DMS 273 treated with DMSO at 0.1 percent for 48 hours (cell line): ENCODE measurements at regions not wholly inside any gene's neighbourhood (a gene's known extent, or its start where the extent isn't known, plus 50 kb on each side); places are given as distances from the start of the nearest gene placed in this dataset.

Experiments used
- DNase-seq: peaks from one replicate; lab custom pipeline; 2025; lab: John Stamatoyannopoulos, UW

- no peak for DNase-seq
Observed at GRCh38 chr22:27203276-27203660, 545.9 kb downstream of the MIAT start.

GRCh38 chr22:27204280-27204679, 546.9 kb downstream of the MIAT start:
- no peak for DNase-seq

- DNase-seq, result no peak
Observed at GRCh38 chr22:27204817-27205216, 547.4 kb downstream of the MIAT start.

GRCh38 chr22:27205492-27206373, 548.3 kb downstream of the MIAT start:
- no peak for DNase-seq

- no peak for DNase-seq
Observed at GRCh38 chr22:27206374-27207133, 549.2 kb downstream of the MIAT start.

GRCh38 chr22:27207266-27207665, 549.9 kb downstream of the MIAT start:
- no peak for DNase-seq

GRCh38 chr22:27207907-27208306, 550.5 kb downstream of the MIAT start:
- no peak for DNase-seq

GRCh38 chr22:27210111-27210730, 552.8 kb downstream of the MIAT start:
- no peak for DNase-seq

- no peak for DNase-seq
Observed at GRCh38 chr22:27212102-27212501, 554.7 kb downstream of the MIAT start.

GRCh38 chr22:27212617-27213177, 555.3 kb downstream of the MIAT start:
- no peak for DNase-seq

GRCh38 chr22:27213294-27213693, 555.9 kb downstream of the MIAT start:
- no peak for DNase-seq

GRCh38 chr22:27213766-27214581, 556.6 kb downstream of the MIAT start:
- DNase-seq, result no peak

- DNase-seq, result no peak
Observed at GRCh38 chr22:27214691-27215090, 557.3 kb downstream of the MIAT start.

- DNase-seq, result no peak
Observed at GRCh38 chr22:27215871-27216270, 558.5 kb downstream of the MIAT start.

GRCh38 chr22:27216444-27216843, 559.1 kb downstream of the MIAT start:
- DNase-seq, result no peak

GRCh38 chr22:27217154-27217553, 559.8 kb downstream of the MIAT start:
- DNase-seq, result no peak

- no peak for DNase-seq
Observed at GRCh38 chr22:27218012-27218920, 560.9 kb downstream of the MIAT start.

GRCh38 chr22:27219036-27219435, 561.6 kb downstream of the MIAT start:
- DNase-seq, result no peak

GRCh38 chr22:27220339-27220738, 563.0 kb downstream of the MIAT start:
- DNase-seq, result no peak

GRCh38 chr22:27222178-27222577, 564.8 kb downstream of the MIAT start:
- DNase-seq, result no peak
